Muscle of back (tissue), 3 donors: ENCODE measurements at regions not wholly inside any gene's neighbourhood (a gene's known extent, or its start where the extent isn't known, plus 50 kb on each side); places are given as distances from the start of the nearest gene placed in this dataset.
"Not testable (repeated sequence)": the region's sequence is repeated elsewhere in the genome, so short reads cannot be mapped to it uniquely, and the experiment has no call there.

ENCODE experiments used
- DNase-seq, 3 donors: peaks; one replicate each; pipeline versions ENCODE4 v3.0.0 to v3.0.0-alpha.2; 2013

- DNase-seq = no peak
These were observed 158.9 kb upstream of the FERD3L start for GRCh38 chr7:19304086-19304485.

GRCh38 chr7:19302731-19303130 lies 157.5 kb upstream of the FERD3L start:
- DNase-seq = no peak

GRCh38 chr7:19296617-19297016 lies 151.4 kb upstream of the FERD3L start:
- DNase-seq = no peak

GRCh38 chr7:19295376-19295775 lies 150.2 kb upstream of the FERD3L start:
- peak; percentile 37 to 66 (median 53) for DNase-seq

GRCh38 chr7:19294619-19295018 lies 149.4 kb upstream of the FERD3L start:
- DNase-seq = peak; percentile 50 to 82 (median 78)

GRCh38 chr7:19293431-19293830 lies 148.2 kb upstream of the FERD3L start:
- DNase-seq = peak in 1 of 3 donors; percentile 10

GRCh38 chr7:19290968-19291367 lies 145.7 kb upstream of the FERD3L start:
- no peak for DNase-seq

GRCh38 chr7:19290066-19290465 lies 144.8 kb upstream of the FERD3L start:
- DNase-seq = no peak

- peak in 1 of 3 donors; percentile 25 for DNase-seq
These were observed 139.5 kb upstream of the FERD3L start for GRCh38 chr7:19284596-19285300.

- no peak for DNase-seq
These were observed 138.9 kb upstream of the FERD3L start for GRCh38 chr7:19284136-19284535.

- DNase-seq = no peak
These were observed 129.8 kb upstream of the FERD3L start for GRCh38 chr7:19275000-19275399.

- not testable (repeated sequence) for DNase-seq
These were observed 127.1 kb upstream of the FERD3L start for GRCh38 chr7:19272329-19272728.

GRCh38 chr7:19269301-19269700 lies 124.1 kb upstream of the FERD3L start:
- no peak for DNase-seq

GRCh38 chr7:19268737-19269136 lies 123.5 kb upstream of the FERD3L start:
- no peak for DNase-seq

- DNase-seq = peak in 2 of 3 donors; percentile 9 to 24
These were observed 117.6 kb upstream of the FERD3L start for GRCh38 chr7:19262826-19263225.

- DNase-seq = no peak
These were observed 104.1 kb upstream of the FERD3L start for GRCh38 chr7:19249281-19249680.

GRCh38 chr7:19248681-19249080 lies 103.5 kb upstream of the FERD3L start:
- peak in 1 of 3 donors; percentile 63 for DNase-seq

- no peak for DNase-seq
These were observed 102.9 kb upstream of the FERD3L start for GRCh38 chr7:19248115-19248514.

GRCh38 chr7:19247017-19247416 lies 101.8 kb upstream of the FERD3L start:
- no peak for DNase-seq

GRCh38 chr7:19242246-19242645 lies 97.0 kb upstream of the FERD3L start:
- DNase-seq = no peak

- DNase-seq = no peak
These were observed 94.7 kb upstream of the FERD3L start for GRCh38 chr7:19239951-19240350.

- no peak for DNase-seq
These were observed 90.5 kb upstream of the FERD3L start for GRCh38 chr7:19235680-19236079.

GRCh38 chr7:19224951-19225350 lies 79.7 kb upstream of the FERD3L start:
- DNase-seq = no peak

GRCh38 chr7:19215412-19215811 lies 70.2 kb upstream of the FERD3L start:
- peak; percentile 71 to 90 (median 74) for DNase-seq
